ENCODE measurements at regions not wholly inside any gene's neighbourhood (a gene's known extent, or its start where the extent isn't known, plus 50 kb on each side); places are given as distances from the start of the nearest gene placed in this dataset.

- no peak overlapping the region for H2AFZ ChIP-seq
- H3K36me3 ChIP-seq (ENCODE audit: insufficient read depth) = no peaks in the 10 kb centered on the region
- H3K27me3 Mint-ChIP-seq (ENCODE audit: insufficient read depth, low read depth, poor library complexity) = peaks cover 4% of the 10 kb centered on the region
- no peak overlapping the region for H3K27ac ChIP-seq (ENCODE audit: low read depth)
- H3K36me3 Mint-ChIP-seq (ENCODE audit: low read depth) = peaks cover 5% of the 10 kb centered on the region
- H3K27me3 ChIP-seq (ENCODE audit: insufficient read depth) = no peaks in the 10 kb centered on the region
- H3K27ac Mint-ChIP-seq = no peak overlapping the region
- peaks cover 24% of the 10 kb centered on the region for H3K9me3 Mint-ChIP-seq
- no peaks in the 10 kb centered on the region for H3K4me1 ChIP-seq (ENCODE audit: insufficient read depth)
- no peak for TF ChIP-seq EZH2phosphoT487 (IDR thresholded peaks at IDR 0.05; ENCODE audit: unreplicated experiment)
- TF ChIP-seq ZNF462 (CRISPR knock-in tag; IDR thresholded peaks at IDR 0.05) = no peak
- TF ChIP-seq STAT1 (IDR thresholded peaks at IDR 0.05; ENCODE audit: unreplicated experiment) = no peak
- TF ChIP-seq REST (IDR thresholded peaks at IDR 0.05; ENCODE audit: unreplicated experiment) = no peak
- no peak for TF ChIP-seq CREB1 (CRISPR knock-in tag; IDR thresholded peaks at IDR 0.05; ENCODE audit: low read depth)
- no peak for TF ChIP-seq POLR2AphosphoS5 (IDR thresholded peaks at IDR 0.05; ENCODE audit: low read depth)
- no peak for TF ChIP-seq JUNB (IDR thresholded peaks at IDR 0.05; ENCODE audit: unreplicated experiment)
- no peak for TF ChIP-seq NANOG (IDR thresholded peaks at IDR 0.05; ENCODE audit: borderline replicate concordance)
- no peak for TF ChIP-seq ETS1 (IDR thresholded peaks at IDR 0.05)
- TF ChIP-seq EZH2 (IDR thresholded peaks at IDR 0.05; ENCODE audit: low read depth, unreplicated experiment) = no peak
- TF ChIP-seq ZNF114 (CRISPR knock-in tag; IDR thresholded peaks at IDR 0.05) = no peak
- TF ChIP-seq ZNF331 (CRISPR knock-in tag; IDR thresholded peaks at IDR 0.05; ENCODE audit: low read depth) = no peak
- no peak for TF ChIP-seq CTCF (conservative IDR thresholded peaks at IDR 0.05; ENCODE audit: low read depth in 2 of 2)
- DNase-seq (ENCODE audit: low spot score) (no peak), ATAC-seq (no peak)
- H3K9me2 ChIP-seq (ENCODE audit: insufficient read depth) = 0 out of 2 replicates have a peak, but pooled peaks cover 5% of the 10 kb centered on the region
- no peaks in the 10 kb centered on the region for H3K79me2 ChIP-seq (replicated peaks; ENCODE audit: insufficient read depth)
- no peak overlapping the region for H3K4me3 ChIP-seq
- no peaks in the 10 kb centered on the region for H3K4me1 Mint-ChIP-seq
- H3K4me3 Mint-ChIP-seq = no peak overlapping the region
- H4K20me1 ChIP-seq (replicated peaks; ENCODE audit: insufficient read depth) = no peaks in the 10 kb centered on the region
- H3K4me2 ChIP-seq = no peak overlapping the region
- no peaks in the 10 kb centered on the region for H3F3A ChIP-seq (replicated peaks; ENCODE audit: low read depth)
Observed at GRCh38 chr3:59391131-59391530, 341.3 kb upstream of the CFAP20DC start.
